SK-N-SH (cell line): ENCODE measurements at regions not wholly inside any gene's neighbourhood (a gene's known extent, or its start where the extent isn't known, plus 50 kb on each side); places are given as distances from the start of the nearest gene placed in this dataset.

ENCODE experiments used
- CTCF ChIA-PET: fragments of 300-600, 350-600 bp; formaldehyde crosslinking; extraction: SDS; loops from one replicate; lab custom pipeline; 2021; lab: Yijun Ruan, JAX
- POLR2A ChIA-PET: fragments of 350-600 bp; sonication (Branson Sonifier 250); formaldehyde crosslinking; extraction: SDS; loops from one replicate; lab custom pipeline; 2020; ENCODE audit warnings: antibody characterized with exemption, inconsistent platforms; lab: Yijun Ruan, JAX
- DNase-seq: peaks from one replicate; pipeline ENCODE4 v3.0.0; 2012
- H2AFZ ChIP-seq: fragments of 200-600 bp; sonication (generic); 2 replicates; pipeline ENCODE4 v1.8.1; 2016; ENCODE audit warnings: antibody characterized with exemption, mild to moderate bottlenecking, low read depth
- H3F3A ChIP-seq: fragments of 200-600 bp; sonication (generic); replicated peaks from 2 replicates; pipeline ENCODE3; 2016; ENCODE audit warnings: antibody characterized with exemption, mild to moderate bottlenecking; ENCODE audit not compliant: insufficient read depth
- H3K27ac ChIP-seq, 2 experiments: fragments of 200-500 bp in 1 of 2; fragments of 200-600 bp in 1 of 2; sonication (Bioruptor generic) in 1 of 2; sonication (generic), shearing (Covaris generic) in 1 of 2; 2 replicates each; pipeline versions ENCODE4 v1.5.1 to v1.6.1; 2014 to 2016; ENCODE audit warnings: low read depth in 2 of 2, inconsistent platforms in 1 of 2, low read length in 1 of 2, mild to moderate bottlenecking in 1 of 2, mixed read lengths in 1 of 2
- H3K27me3 ChIP-seq: fragments of 200-600 bp; sonication (generic), shearing (Covaris generic); 2 replicates; pipeline ENCODE4 v1.6.1; 2016; ENCODE audit warnings: mixed run types; ENCODE audit not compliant: insufficient read depth
- H3K36me3 ChIP-seq, 2 experiments: fragments of 200-500 bp in 1 of 2; fragments of 200-600 bp in 1 of 2; sonication (Bioruptor generic) in 1 of 2; sonication (generic) in 1 of 2; replicated peaks in 1 of 2; 2 replicates each; pipeline versions ENCODE3 to v1.5.1; 2014 to 2016; ENCODE audit warnings: low read length in 1 of 2, mild to moderate bottlenecking in 1 of 2; ENCODE audit not compliant: insufficient read depth in 2 of 2, control insufficient read depth in 1 of 2
- H3K4me1 ChIP-seq, 2 experiments: fragments of 200-500 bp in 1 of 2; fragments of 200-600 bp in 1 of 2; sonication (Bioruptor generic) in 1 of 2; sonication (generic), shearing (Covaris generic) in 1 of 2; 2 replicates each; pipeline versions ENCODE4 v1.5.1 to v1.6.1; 2014 to 2016; ENCODE audit warnings: low read depth in 1 of 2, low read length in 1 of 2, mixed run types in 1 of 2; ENCODE audit not compliant: insufficient read depth in 2 of 2, control insufficient read depth in 1 of 2
- H3K4me2 ChIP-seq: fragments of 200-600 bp; sonication (generic), shearing (Covaris generic); 2 replicates; pipeline ENCODE4 v1.6.1; 2017; ENCODE audit warnings: mixed run types
- H3K4me3 ChIP-seq, 2 experiments: fragments of 200-500 bp in 1 of 2; fragments of 200-600 bp in 1 of 2; sonication (Bioruptor generic) in 1 of 2; sonication (generic), shearing (Covaris generic) in 1 of 2; 2 replicates each; pipeline versions ENCODE4 v1.5.1 to v1.8.1; 2014 to 2016; ENCODE audit warnings: low read depth in 2 of 2, inconsistent platforms in 1 of 2, low read length in 1 of 2, mild to moderate bottlenecking in 1 of 2, mixed read lengths in 1 of 2, moderate library complexity in 1 of 2
- H3K79me2 ChIP-seq: fragments of 200-600 bp; sonication (generic); 2 replicates; pipeline ENCODE4 v1.8.1; 2017; ENCODE audit warnings: mild to moderate bottlenecking; ENCODE audit not compliant: insufficient read depth
- H3K9ac ChIP-seq: fragments of 200-600 bp; sonication (generic); 2 replicates; pipeline ENCODE4 v1.6.1; 2017; ENCODE audit warnings: mixed run types
- H3K9me2 ChIP-seq: fragments of 200-600 bp; sonication (generic); 2 replicates; pipeline ENCODE4 v1.6.1; 2017; ENCODE audit warnings: mixed run types
- H3K9me3 ChIP-seq: fragments of 200-600 bp; sonication (generic); 2 replicates; pipeline ENCODE4 v1.6.1; 2017; ENCODE audit warnings: mixed run types, mild to moderate bottlenecking, moderate library complexity
- H4K20me1 ChIP-seq: fragments of 200-600 bp; sonication (generic); 2 replicates; pipeline ENCODE4 v1.6.1; 2017; ENCODE audit warnings: mild to moderate bottlenecking, mixed run types; ENCODE audit not compliant: insufficient read depth
- CTCF ChIP-seq: fragments of 200-600 bp; sonication (generic); IDR thresholded peaks from 2 replicates; pipeline ENCODE4 v1.6.1; 2017; ENCODE audit warnings: antibody characterized with exemption, mild to moderate bottlenecking, moderate library complexity
- FOSL2 ChIP-seq: IDR thresholded peaks from 2 replicates; pipeline ENCODE4 v1.4.0; 2012; ENCODE audit warnings: low read depth, mild to moderate bottlenecking, moderate library complexity, borderline replicate concordance
- MAX ChIP-seq: IDR thresholded peaks from 2 replicates; pipeline ENCODE4 v1.4.0; 2012; ENCODE audit warnings: low read depth
- RCOR1 ChIP-seq: fragments of 150-350 bp; IDR thresholded peaks from 2 replicates; pipeline ENCODE4 v1.6.1; 2017; ENCODE audit warnings: antibody characterized with exemption, low read length
- TAF1 ChIP-seq: IDR thresholded peaks from 2 replicates; pipeline ENCODE4 v1.6.1; 2012; ENCODE audit warnings: low read depth, mild to moderate bottlenecking, low read length, moderate library complexity, borderline replicate concordance
- YY1 ChIP-seq: IDR thresholded peaks from 2 replicates; pipeline ENCODE4 v1.4.0; 2012; ENCODE audit warnings: low read depth, mild to moderate bottlenecking
- ZBTB33 ChIP-seq: IDR thresholded peaks from 2 replicates; pipeline ENCODE4 v1.4.0; 2012; ENCODE audit warnings: low read depth, borderline replicate concordance
- WGBS: methylation state at CpG from one replicate; pipeline ENCODE4 v1.1.6; 2017; ENCODE audit warnings: low lambda C conversion rate; 5-methylcytosine and 5-hydroxymethylcytosine counted together

- H3K4me3 ChIP-seq, result peak overlapping the region in 1 of 2 experiments; percentile 29; a peak in 2 of 4 replicates
- CTCF ChIA-PET, result interaction anchor here (0.7 to 1.2 kb wide), 3 partner anchors 13 to 163 kb away, joined by 3 to 4 read pairs (median 3); no protein-coding TSS in a partner anchor
These were observed 68.4 kb upstream of the SSBP3 start for GRCh38 chr1:54474310-54475251.

More at GRCh38 chr1:54474310-54475251, 68.4 kb upstream of the SSBP3 start:
- Histone ChIP-seq H3K9me3 (no peaks in the 10 kb centered on the region), H3K9ac (no peak overlapping the region), H3K9me2 (no peaks in the 10 kb centered on the region), H3F3A (no peaks in the 10 kb centered on the region), H4K20me1 (no peaks in the 10 kb centered on the region), H3K27ac (no peak overlapping the region), H3K4me1 (peaks cover 0 to 19% of the 10 kb centered on the region in 2 experiments; a peak in 1 of 4 replicates), H3K4me2 (no peak overlapping the region), H3K79me2 (no peaks in the 10 kb centered on the region), H3K27me3 (no peaks in the 10 kb centered on the region), H2AFZ (no peak overlapping the region), H3K36me3 (no peaks in the 10 kb centered on the region)
- WGBS, result 9% methylated on average over 2 of the region's 47 CpGs
- TF ChIP-seq FOSL2 (no peak), RCOR1 (no peak), ZBTB33 (no peak), TAF1 (no peak), MAX (no peak), CTCF (no peak), YY1 (no peak)
- POLR2A ChIA-PET, result no interaction called here
- peak; percentile 86 for DNase-seq
